ENCODE measurements at regions not wholly inside any gene's neighbourhood (a gene's known extent, or its start where the extent isn't known, plus 50 kb on each side); places are given as distances from the start of the nearest gene placed in this dataset.
A peak's percentile ranks its signal among the peaks of the same experiment; 100 is the strongest.

- DNase-seq (ENCODE audit: low read depth), result no peak
- no peak overlapping the region for H3K4me3 ChIP-seq (ENCODE audit: low read depth, low read length)
These were observed 90.2 kb upstream of the NCK2 start for GRCh38 chr2:105654474-105655004.

DNA sequence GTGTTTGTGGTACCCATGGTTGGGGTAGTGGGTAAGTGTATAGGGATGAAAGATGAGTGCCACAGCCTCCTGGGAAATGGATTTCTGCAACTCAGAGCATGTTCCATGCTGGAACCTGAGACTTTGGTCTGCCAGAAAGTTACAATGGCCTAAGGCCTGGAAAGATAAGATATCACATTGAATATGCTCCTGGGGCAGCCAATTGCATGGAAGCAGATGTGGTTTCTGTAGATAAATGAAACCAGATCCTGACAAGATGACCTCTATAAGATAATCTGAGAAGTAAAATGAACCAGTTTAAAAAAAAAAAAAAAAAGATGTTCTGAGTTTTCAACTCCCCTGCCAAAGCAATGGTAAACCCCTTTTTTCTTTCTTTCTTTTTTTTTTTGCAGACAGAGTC, 91.4 kb upstream of the NCK2 start:
- DNase-seq (ENCODE audit: low read depth), result no peak
- no peak overlapping the region for H3K4me3 ChIP-seq (ENCODE audit: low read depth, low read length)

GRCh38 chr2:105652014-105652796, 92.5 kb upstream of the NCK2 start:
- H3K4me3 ChIP-seq (ENCODE audit: low read depth, low read length), result no peak overlapping the region
- DNase-seq (ENCODE audit: low read depth), result no peak

GRCh38 chr2:105649534-105649933, 95.2 kb upstream of the NCK2 start:
- DNase-seq (ENCODE audit: low read depth), result no peak

DNA sequence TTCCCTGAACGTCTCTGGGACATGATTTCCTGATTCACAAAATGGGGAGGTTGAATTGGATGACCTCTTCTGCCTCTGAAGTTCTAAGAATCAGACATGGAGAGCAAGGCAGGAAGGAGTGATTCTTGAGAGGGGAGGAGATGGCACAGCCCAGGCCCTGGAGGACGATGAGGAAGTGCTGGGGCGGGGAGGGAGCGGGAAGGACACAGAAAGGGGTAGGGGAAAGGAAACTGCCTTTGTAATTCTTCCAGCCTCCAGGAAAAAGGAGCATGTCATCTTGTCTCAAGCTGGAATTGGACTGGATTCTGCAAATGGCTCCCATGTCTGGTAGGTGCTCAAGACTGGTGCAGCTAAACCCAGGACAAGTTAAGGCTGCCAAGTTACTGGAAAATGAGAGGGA, 97.0 kb upstream of the NCK2 start:
- H3K4me3 ChIP-seq (ENCODE audit: low read depth, low read length), result no peak overlapping the region
- DNase-seq (ENCODE audit: low read depth), result no peak

More at GRCh38 chr2:105649534-105649933, 95.2 kb upstream of the NCK2 start:
- H3K4me3 ChIP-seq (ENCODE audit: low read depth, low read length), result no peak overlapping the region

DNA sequence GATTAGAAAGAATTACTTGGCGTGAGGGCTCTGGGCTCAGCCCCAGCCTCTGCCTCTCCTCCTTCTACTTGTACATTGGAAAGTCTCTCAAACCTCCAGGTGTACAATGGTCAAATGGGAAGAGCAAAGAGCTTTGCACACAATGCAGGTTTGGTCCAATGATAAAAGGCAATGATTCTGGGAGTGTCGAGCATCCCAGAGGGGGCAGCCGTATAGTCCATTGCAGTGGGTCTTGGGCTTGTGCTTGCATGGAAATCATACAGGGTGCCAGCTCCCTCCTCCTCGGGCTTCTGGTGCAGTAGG, 98.0 kb upstream of the NCK2 start:
- H3K4me3 ChIP-seq (ENCODE audit: low read depth, low read length), result no peak overlapping the region
- DNase-seq (ENCODE audit: low read depth), result no peak

- H3K4me3 ChIP-seq (ENCODE audit: low read depth, low read length), result no peak overlapping the region
- no peak for DNase-seq (ENCODE audit: low read depth)
These were observed 98.6 kb upstream of the NCK2 start for GRCh38 chr2:105645938-105646773.

- no peak overlapping the region for H3K4me3 ChIP-seq (ENCODE audit: low read depth, low read length)
- no peak for DNase-seq (ENCODE audit: low read depth)
These were observed 99.4 kb upstream of the NCK2 start for GRCh38 chr2:105645031-105645937.

- H3K4me3 ChIP-seq (ENCODE audit: low read depth, low read length), result no peak overlapping the region
These were observed 100.3 kb upstream of the NCK2 start for GRCh38 chr2:105644174-105644980.

DNA sequence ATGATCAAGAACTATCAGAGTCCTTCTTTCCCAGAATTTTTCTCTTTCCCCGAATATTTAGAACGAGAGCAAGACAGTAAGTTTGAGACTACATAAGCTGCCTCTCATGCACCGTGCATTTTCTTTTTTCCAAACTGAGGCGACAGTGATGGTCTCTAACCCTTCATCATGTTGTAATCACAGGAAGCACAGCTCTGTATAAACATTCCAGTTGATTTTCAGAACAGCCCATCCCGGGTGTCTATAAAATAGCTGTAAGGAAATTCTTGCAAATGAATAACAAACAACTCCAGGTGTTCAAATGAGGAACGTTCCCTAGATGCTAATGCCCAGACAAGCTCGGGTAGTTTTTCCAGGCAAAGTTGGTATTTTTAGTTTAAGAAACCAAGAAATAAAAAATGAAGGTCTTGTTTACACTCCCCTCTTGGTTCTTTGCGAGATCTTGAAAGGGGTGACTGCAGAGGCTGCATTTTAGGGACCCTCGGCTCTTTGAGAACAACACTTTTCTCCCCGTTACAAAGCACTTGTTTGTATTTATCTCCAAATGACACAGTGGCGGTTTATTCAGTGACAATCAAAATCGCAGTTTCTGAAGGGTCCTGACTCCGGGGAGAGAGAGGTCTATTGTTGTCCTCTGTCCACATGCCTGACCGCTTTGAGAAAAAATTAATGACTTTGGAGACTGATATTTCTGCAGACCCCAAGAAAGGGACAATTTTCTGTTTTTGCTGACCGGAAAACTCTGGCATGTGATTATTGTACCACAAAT, 101.1 kb upstream of the NCK2 start:
- no peak overlapping the region for H3K4me3 ChIP-seq (ENCODE audit: low read depth, low read length)
- no peak for DNase-seq (ENCODE audit: low read depth)

More at GRCh38 chr2:105644174-105644980, 100.3 kb upstream of the NCK2 start:
- DNase-seq (ENCODE audit: low read depth), result no peak

DNA sequence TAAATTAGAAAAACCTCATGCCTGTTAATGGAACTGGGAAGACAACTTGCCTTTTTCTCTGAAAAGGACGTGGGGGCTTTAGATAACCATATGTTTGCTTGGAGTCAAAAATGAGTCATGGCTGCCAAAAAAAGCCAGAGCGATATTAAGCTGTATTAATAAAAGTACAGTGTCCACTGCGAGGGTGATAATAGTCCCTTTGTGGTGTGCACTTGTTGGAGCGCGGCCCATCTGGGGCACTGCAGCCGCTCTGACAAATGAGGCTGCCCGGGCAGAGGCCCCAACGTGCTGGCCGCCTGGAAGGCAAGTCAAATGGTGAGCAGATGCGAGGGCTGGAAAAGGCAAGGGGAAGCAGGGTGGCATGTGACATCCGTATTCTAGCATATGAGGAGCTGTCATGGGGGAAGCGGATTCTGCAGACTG, 103.3 kb upstream of the NCK2 start:
- H3K4me3 ChIP-seq (ENCODE audit: low read depth, low read length), result no peak overlapping the region
- DNase-seq (ENCODE audit: low read depth), result peak; percentile 2

DNA sequence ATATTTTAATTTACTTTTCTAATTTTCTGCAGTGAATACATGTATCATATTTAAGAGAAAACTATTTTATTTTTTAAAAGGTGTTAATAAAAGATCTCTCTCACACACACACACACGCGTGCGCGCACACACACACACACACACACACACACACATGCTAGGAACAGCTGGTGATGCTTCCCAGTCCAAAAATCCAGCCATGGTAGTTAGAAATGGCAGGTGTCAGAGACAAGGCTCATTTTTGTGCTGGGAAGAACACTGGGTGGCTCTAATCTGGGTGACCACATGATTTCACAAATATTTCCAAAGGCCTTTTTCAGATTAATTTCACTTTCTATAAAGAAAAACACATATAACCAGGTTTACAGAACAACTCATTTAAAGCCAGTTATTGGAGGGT, 104.5 kb upstream of the NCK2 start:
- no peak overlapping the region for H3K4me3 ChIP-seq (ENCODE audit: low read depth, low read length)
- no peak for DNase-seq (ENCODE audit: low read depth)

GRCh38 chr2:105636109-105636740, 108.5 kb upstream of the NCK2 start:
- H3K4me3 ChIP-seq (ENCODE audit: low read depth, low read length), result no peak overlapping the region
- no peak for DNase-seq (ENCODE audit: low read depth)

- no peak for DNase-seq (ENCODE audit: low read depth)
- no peak overlapping the region for H3K4me3 ChIP-seq (ENCODE audit: low read depth, low read length)
These were observed 109.1 kb upstream of the NCK2 start for GRCh38 chr2:105635564-105635963.

DNA sequence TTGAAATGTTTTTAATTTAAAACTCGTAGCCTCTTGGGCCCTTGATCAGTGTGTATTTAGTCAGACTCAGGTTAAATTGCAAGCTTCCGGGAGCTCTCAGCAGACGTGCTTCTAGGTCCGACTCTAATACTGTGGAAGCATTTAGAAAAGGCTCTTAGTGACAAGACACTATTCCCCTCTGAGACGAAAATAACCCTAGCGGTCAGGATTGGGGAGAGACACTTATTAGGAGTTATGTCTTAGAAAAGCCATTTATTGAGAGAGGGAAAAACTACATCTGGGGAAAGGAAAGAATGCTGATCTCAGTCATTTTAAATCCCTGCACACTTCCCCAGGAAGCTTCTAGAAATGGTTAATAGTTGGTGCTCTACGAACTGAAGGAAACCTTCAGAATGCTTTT, 110.5 kb upstream of the NCK2 start:
- no peak for DNase-seq (ENCODE audit: low read depth)
- no peak overlapping the region for H3K4me3 ChIP-seq (ENCODE audit: low read depth, low read length)

- no peak overlapping the region for H3K4me3 ChIP-seq (ENCODE audit: low read depth, low read length)
- no peak for DNase-seq (ENCODE audit: low read depth)
These were observed 112.8 kb upstream of the NCK2 start for GRCh38 chr2:105631922-105632321.

GRCh38 chr2:105631011-105631410, 113.7 kb upstream of the NCK2 start:
- no peak for DNase-seq (ENCODE audit: low read depth)
- no peak overlapping the region for H3K4me3 ChIP-seq (ENCODE audit: low read depth, low read length)

DNA sequence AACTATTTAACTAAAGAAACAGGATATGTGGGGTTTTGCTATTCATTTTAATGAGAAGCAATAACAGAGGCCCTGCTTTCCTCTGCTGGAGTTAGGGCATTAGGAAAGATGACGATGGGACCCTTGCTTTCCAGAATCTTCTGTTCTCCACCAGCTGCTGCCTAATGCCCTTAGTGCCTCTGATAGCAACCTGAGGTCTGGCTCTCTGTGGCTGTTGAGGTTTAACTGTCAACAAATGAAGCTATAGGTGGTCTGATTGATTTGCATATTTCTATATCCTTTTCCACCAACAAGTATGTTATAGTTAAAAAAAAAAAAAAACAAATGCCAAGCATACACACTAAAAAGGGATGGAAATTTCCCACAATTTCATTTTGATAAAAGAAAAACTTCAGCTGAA, 115.1 kb upstream of the NCK2 start:
- no peak overlapping the region for H3K4me3 ChIP-seq (ENCODE audit: low read depth, low read length)
- DNase-seq (ENCODE audit: low read depth), result no peak
